ENCODE measurements at regions not wholly inside any gene's neighbourhood (a gene's known extent, or its start where the extent isn't known, plus 50 kb on each side); places are given as distances from the start of the nearest gene placed in this dataset.

DNA sequence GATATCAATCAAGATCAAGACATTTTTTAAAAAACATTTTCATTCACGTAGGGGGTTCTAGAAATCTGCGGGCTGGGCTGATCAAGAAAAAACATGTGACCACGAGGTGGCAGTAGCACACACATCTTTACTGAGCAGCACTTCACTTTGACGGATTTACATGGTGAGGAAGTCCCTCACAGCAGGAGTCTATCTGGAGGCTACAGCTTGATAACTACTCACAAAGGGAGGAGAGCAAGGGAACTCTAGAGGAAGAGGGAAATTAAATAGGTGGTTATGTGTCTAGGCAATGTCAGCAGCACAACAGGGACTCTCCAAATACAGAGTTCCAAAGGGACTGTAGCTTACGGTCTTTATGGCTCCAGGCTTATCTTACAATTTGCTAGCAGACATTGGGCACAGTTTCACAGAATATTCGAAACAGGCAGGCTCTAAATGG is 248.1 kb downstream of the DPY19L2 start:
- TF ChIP-seq, protein P1, sequence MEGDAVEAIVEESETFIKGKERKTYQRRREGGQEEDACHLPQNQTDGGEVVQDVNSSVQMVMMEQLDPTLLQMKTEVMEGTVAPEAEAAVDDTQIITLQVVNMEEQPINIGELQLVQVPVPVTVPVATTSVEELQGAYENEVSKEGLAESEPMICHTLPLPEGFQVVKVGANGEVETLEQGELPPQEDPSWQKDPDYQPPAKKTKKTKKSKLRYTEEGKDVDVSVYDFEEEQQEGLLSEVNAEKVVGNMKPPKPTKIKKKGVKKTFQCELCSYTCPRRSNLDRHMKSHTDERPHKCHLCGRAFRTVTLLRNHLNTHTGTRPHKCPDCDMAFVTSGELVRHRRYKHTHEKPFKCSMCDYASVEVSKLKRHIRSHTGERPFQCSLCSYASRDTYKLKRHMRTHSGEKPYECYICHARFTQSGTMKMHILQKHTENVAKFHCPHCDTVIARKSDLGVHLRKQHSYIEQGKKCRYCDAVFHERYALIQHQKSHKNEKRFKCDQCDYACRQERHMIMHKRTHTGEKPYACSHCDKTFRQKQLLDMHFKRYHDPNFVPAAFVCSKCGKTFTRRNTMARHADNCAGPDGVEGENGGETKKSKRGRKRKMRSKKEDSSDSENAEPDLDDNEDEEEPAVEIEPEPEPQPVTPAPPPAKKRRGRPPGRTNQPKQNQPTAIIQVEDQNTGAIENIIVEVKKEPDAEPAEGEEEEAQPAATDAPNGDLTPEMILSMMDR (IDR thresholded peaks at IDR 0.05) = peak; percentile 6 to 38 (median 31)
- TF ChIP-seq POLR2A (IDR thresholded peaks at IDR 0.05) = no peak
